ENCODE measurements at regions not wholly inside any gene's neighbourhood (a gene's known extent, or its start where the extent isn't known, plus 50 kb on each side); places are given as distances from the start of the nearest gene placed in this dataset.

GRCh38 chr13:38210928-38211596 lies 138.6 kb upstream of the UFM1 start:
- 85% methylated on average over 3 of the region's 3 CpGs for WGBS (ENCODE audit: insufficient coverage)
- intact Hi-C loops (cut with micrococcal nuclease) = no loop called here

GRCh38 chr13:38204556-38204955 lies 145.1 kb upstream of the UFM1 start:
- Histone ChIP-seq H3K4me1 (ENCODE audit: control insufficient read depth, insufficient read depth, low read length) (no peaks in the 10 kb centered on the region), H3K36me3 (ENCODE audit: control insufficient read depth, insufficient read depth, low read length) (no peaks in the 10 kb centered on the region), H3K27ac (ENCODE audit: low read length) (no peak overlapping the region), H3K27me3 (ENCODE audit: control insufficient read depth, insufficient read depth, low read length) (no peaks in the 10 kb centered on the region), H3K4me3 (ENCODE audit: low read length) (no peak overlapping the region), H3K9me3 (ENCODE audit: control insufficient read depth, insufficient read depth, low read length) (peaks cover 3% of the 10 kb centered on the region)
- Mint-ChIP-seq H3K9me3 (peaks cover 7 to 12% of the 10 kb centered on the region in 2 donors), H3K27ac (no peak overlapping the region), H3K4me1 (no peaks in the 10 kb centered on the region), H3K27me3 (ENCODE audit: low read depth in 2 of 2) (no peaks in the 10 kb centered on the region), H3K36me3 (no peaks in the 10 kb centered on the region), H3K4me3 (no peak overlapping the region)
- ATAC-seq = no peak
- intact Hi-C loops (cut with micrococcal nuclease) = no loop called here
- TF ChIP-seq, protein P1, sequence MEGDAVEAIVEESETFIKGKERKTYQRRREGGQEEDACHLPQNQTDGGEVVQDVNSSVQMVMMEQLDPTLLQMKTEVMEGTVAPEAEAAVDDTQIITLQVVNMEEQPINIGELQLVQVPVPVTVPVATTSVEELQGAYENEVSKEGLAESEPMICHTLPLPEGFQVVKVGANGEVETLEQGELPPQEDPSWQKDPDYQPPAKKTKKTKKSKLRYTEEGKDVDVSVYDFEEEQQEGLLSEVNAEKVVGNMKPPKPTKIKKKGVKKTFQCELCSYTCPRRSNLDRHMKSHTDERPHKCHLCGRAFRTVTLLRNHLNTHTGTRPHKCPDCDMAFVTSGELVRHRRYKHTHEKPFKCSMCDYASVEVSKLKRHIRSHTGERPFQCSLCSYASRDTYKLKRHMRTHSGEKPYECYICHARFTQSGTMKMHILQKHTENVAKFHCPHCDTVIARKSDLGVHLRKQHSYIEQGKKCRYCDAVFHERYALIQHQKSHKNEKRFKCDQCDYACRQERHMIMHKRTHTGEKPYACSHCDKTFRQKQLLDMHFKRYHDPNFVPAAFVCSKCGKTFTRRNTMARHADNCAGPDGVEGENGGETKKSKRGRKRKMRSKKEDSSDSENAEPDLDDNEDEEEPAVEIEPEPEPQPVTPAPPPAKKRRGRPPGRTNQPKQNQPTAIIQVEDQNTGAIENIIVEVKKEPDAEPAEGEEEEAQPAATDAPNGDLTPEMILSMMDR (IDR thresholded peaks at IDR 0.05) = no peak
- no peak for DNase-seq

More at GRCh38 chr13:38210928-38211596, 138.6 kb upstream of the UFM1 start:
- Mint-ChIP-seq H3K4me3 (no peak overlapping the region), H3K27me3 (ENCODE audit: low read depth in 2 of 2) (no peaks in the 10 kb centered on the region), H3K4me1 (no peaks in the 10 kb centered on the region), H3K36me3 (peaks cover 12% of the 10 kb centered on the region), H3K27ac (no peak overlapping the region), H3K9me3 (peaks cover 12 to 13% of the 10 kb centered on the region in 2 donors)
- Histone ChIP-seq H3K9me3 (ENCODE audit: control insufficient read depth, insufficient read depth, low read length) (no peaks in the 10 kb centered on the region), H3K4me3 (ENCODE audit: low read length) (no peak overlapping the region), H3K4me1 (ENCODE audit: control insufficient read depth, insufficient read depth, low read length) (no peaks in the 10 kb centered on the region), H3K27me3 (ENCODE audit: control insufficient read depth, insufficient read depth, low read length) (no peaks in the 10 kb centered on the region), H3K27ac (ENCODE audit: low read length) (no peak overlapping the region), H3K36me3 (ENCODE audit: control insufficient read depth, insufficient read depth, low read length) (no peaks in the 10 kb centered on the region)
- DNase-seq (no peak), ATAC-seq (no peak)
- TF ChIP-seq, protein P1 (IDR thresholded peaks at IDR 0.05) = no peak

GRCh38 chr13:38202740-38203139 lies 146.9 kb upstream of the UFM1 start:
- Mint-ChIP-seq H3K4me1 (no peaks in the 10 kb centered on the region), H3K27ac (no peak overlapping the region), H3K27me3 (ENCODE audit: low read depth in 2 of 2) (no peaks in the 10 kb centered on the region), H3K4me3 (no peak overlapping the region), H3K36me3 (peaks cover 4% of the 10 kb centered on the region), H3K9me3 (peaks cover 9 to 11% of the 10 kb centered on the region in 2 donors)
- intact Hi-C loops (cut with micrococcal nuclease) = no loop called here
- DNase-seq (no peak), ATAC-seq (no peak)
- no peaks in the 10 kb centered on the region for H3K27me3 ChIP-seq (ENCODE audit: control insufficient read depth, insufficient read depth, low read length)
- no peaks in the 10 kb centered on the region for H3K36me3 ChIP-seq (ENCODE audit: control insufficient read depth, insufficient read depth, low read length)
- TF ChIP-seq, protein P1 (IDR thresholded peaks at IDR 0.05) = no peak
- no peak overlapping the region for H3K4me3 ChIP-seq (ENCODE audit: low read length)
- no peak overlapping the region for H3K27ac ChIP-seq (ENCODE audit: low read length)
- H3K9me3 ChIP-seq (ENCODE audit: control insufficient read depth, insufficient read depth, low read length) = peaks cover 3% of the 10 kb centered on the region
- H3K4me1 ChIP-seq (ENCODE audit: control insufficient read depth, insufficient read depth, low read length) = no peaks in the 10 kb centered on the region
- 78% methylated on average over 2 of the region's 4 CpGs for WGBS (ENCODE audit: insufficient coverage)

DNA sequence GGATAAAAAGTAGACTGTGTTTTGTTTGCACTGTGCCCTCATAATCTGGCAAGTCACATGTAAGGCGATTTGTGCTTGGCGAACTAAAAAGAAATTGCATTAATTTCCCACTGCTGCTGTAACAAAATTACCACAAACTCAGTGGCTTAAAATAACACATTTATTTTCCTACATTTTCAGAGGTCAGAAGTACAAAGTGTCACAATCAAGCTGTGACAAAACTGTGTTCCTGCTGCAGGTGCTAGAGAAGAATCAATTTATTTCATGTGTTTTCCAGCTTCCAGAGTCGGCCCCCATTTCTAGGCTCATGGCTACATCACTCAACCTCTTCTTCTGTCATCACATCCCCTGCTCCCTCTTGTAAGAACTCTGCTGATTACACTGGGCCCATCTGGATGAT lies 158.6 kb upstream of the UFM1 start:
- no peaks in the 10 kb centered on the region for H3K36me3 ChIP-seq (ENCODE audit: control insufficient read depth, insufficient read depth, low read length)
- no peaks in the 10 kb centered on the region for H3K27me3 Mint-ChIP-seq (ENCODE audit: low read depth in 2 of 2)
- WGBS (ENCODE audit: insufficient coverage) = 90% methylated on average over 3 of the region's 3 CpGs
- ATAC-seq = no peak
- H3K36me3 Mint-ChIP-seq = no peaks in the 10 kb centered on the region
- peaks cover 4% of the 10 kb centered on the region for H3K9me3 ChIP-seq (ENCODE audit: control insufficient read depth, insufficient read depth, low read length)
- H3K9me3 Mint-ChIP-seq = peaks cover 13 to 15% of the 10 kb centered on the region in 2 donors
- H3K27ac Mint-ChIP-seq = no peak overlapping the region
- no peak for DNase-seq
- H3K4me3 ChIP-seq (ENCODE audit: low read length) = no peak overlapping the region
- no peaks in the 10 kb centered on the region for H3K4me1 Mint-ChIP-seq
- TF ChIP-seq, protein P1 (IDR thresholded peaks at IDR 0.05) = no peak
- no peak overlapping the region for H3K27ac ChIP-seq (ENCODE audit: low read length)
- intact Hi-C loops (cut with micrococcal nuclease) = no loop called here
- no peaks in the 10 kb centered on the region for H3K27me3 ChIP-seq (ENCODE audit: control insufficient read depth, insufficient read depth, low read length)
- no peaks in the 10 kb centered on the region for H3K4me1 ChIP-seq (ENCODE audit: control insufficient read depth, insufficient read depth, low read length)
- H3K4me3 Mint-ChIP-seq = no peak overlapping the region
